NCI-H128 (cell line): ENCODE measurements at regions not wholly inside any gene's neighbourhood (a gene's known extent, or its start where the extent isn't known, plus 50 kb on each side); places are given as distances from the start of the nearest gene placed in this dataset.
"Not testable (repeated sequence)": the region's sequence is repeated elsewhere in the genome, so short reads cannot be mapped to it uniquely, and the experiment has no call there.

Source experiments
- DNase-seq: peaks from one replicate; lab custom pipeline; 2025; ENCODE audit not compliant: unreplicated experiment; lab: John Stamatoyannopoulos, UW

GRCh38 chr5:99349787-99350186 lies 421.0 kb upstream of the CHD1 start:
- DNase-seq = no peak

- DNase-seq = no peak
Observed at GRCh38 chr5:99348597-99348996, 419.8 kb upstream of the CHD1 start.

GRCh38 chr5:99339758-99340157 lies 411.0 kb upstream of the CHD1 start:
- DNase-seq = not testable (repeated sequence)

GRCh38 chr5:99334936-99335335 lies 406.1 kb upstream of the CHD1 start:
- DNase-seq = no peak

- no peak for DNase-seq
Observed at GRCh38 chr5:99331061-99331460, 402.3 kb upstream of the CHD1 start.

GRCh38 chr5:99320436-99320835 lies 391.6 kb upstream of the CHD1 start:
- DNase-seq = no peak

- no peak for DNase-seq
Observed at GRCh38 chr5:99317136-99317535, 388.3 kb upstream of the CHD1 start.

- no peak for DNase-seq
Observed at GRCh38 chr5:99316484-99316883, 387.7 kb upstream of the CHD1 start.

- no peak for DNase-seq
Observed at GRCh38 chr5:99315413-99316183, 386.8 kb upstream of the CHD1 start.

- DNase-seq = no peak
Observed at GRCh38 chr5:99314721-99315120, 385.9 kb upstream of the CHD1 start.

- DNase-seq = no peak
Observed at GRCh38 chr5:99308131-99308530, 379.3 kb upstream of the CHD1 start.

- no peak for DNase-seq
Observed at GRCh38 chr5:99305045-99305580, 376.3 kb upstream of the CHD1 start.

GRCh38 chr5:99285606-99286005 lies 356.8 kb upstream of the CHD1 start:
- DNase-seq = no peak

- DNase-seq = no peak
Observed at GRCh38 chr5:99275128-99275527, 346.3 kb upstream of the CHD1 start.

- DNase-seq = no peak
Observed at GRCh38 chr5:99272576-99272975, 343.8 kb upstream of the CHD1 start.

- DNase-seq = no peak
Observed at GRCh38 chr5:99258819-99259218, 330.0 kb upstream of the CHD1 start.

GRCh38 chr5:99248066-99248465 lies 319.3 kb upstream of the CHD1 start:
- no peak for DNase-seq

GRCh38 chr5:99247346-99247745 lies 318.5 kb upstream of the CHD1 start:
- no peak for DNase-seq

- no peak for DNase-seq
Observed at GRCh38 chr5:99243111-99243510, 314.3 kb upstream of the CHD1 start.

GRCh38 chr5:99239826-99240360 lies 311.1 kb upstream of the CHD1 start:
- no peak for DNase-seq

- DNase-seq = no peak
Observed at GRCh38 chr5:99191206-99191745, 262.5 kb upstream of the CHD1 start.

GRCh38 chr5:99187611-99188010 lies 258.8 kb upstream of the CHD1 start:
- no peak for DNase-seq
